Endodermal cell (in vitro differentiated cells): ENCODE measurements at regions not wholly inside any gene's neighbourhood (a gene's known extent, or its start where the extent isn't known, plus 50 kb on each side); places are given as distances from the start of the nearest gene placed in this dataset.
A peak's percentile ranks its signal among the peaks of the same experiment; 100 is the strongest.

Source experiments
- DNase-seq: peaks from one replicate; pipeline ENCODE4 v3.0.0-alpha.2; 2017
- H3K27ac ChIP-seq: 2 replicates; pipeline ENCODE4 v1.5.1; 2013; ENCODE audit warnings: mild to moderate bottlenecking, low read depth, low read length, moderate library complexity
- H3K27me3 ChIP-seq: 2 replicates; pipeline ENCODE4 v1.6.1; 2013; ENCODE audit warnings: mild to moderate bottlenecking, low read length, moderate library complexity; ENCODE audit not compliant: insufficient read depth, control insufficient read depth, poor library complexity, severe bottlenecking
- H3K36me3 ChIP-seq: 2 replicates; pipeline ENCODE4 v1.7.0; 2013; ENCODE audit warnings: mild to moderate bottlenecking, low read length, moderate library complexity; ENCODE audit not compliant: control insufficient read depth, insufficient read depth
- H3K4me1 ChIP-seq: one replicate; pipeline ENCODE4 v1.7.0; 2013; ENCODE audit warnings: low read length; ENCODE audit not compliant: control insufficient read depth, insufficient read depth
- H3K4me3 ChIP-seq: 2 replicates; pipeline ENCODE4 v1.5.1; 2013; ENCODE audit warnings: mild to moderate bottlenecking, low read length, moderate library complexity
- H3K9ac ChIP-seq: 2 replicates; pipeline ENCODE4 v1.6.1; 2013; ENCODE audit warnings: mild to moderate bottlenecking, low read length, moderate library complexity; ENCODE audit not compliant: poor library complexity, severe bottlenecking; ENCODE audit errors: extremely low read depth
- H3K9me3 ChIP-seq: 2 replicates; pipeline ENCODE4 v1.6.1; 2013; ENCODE audit warnings: mild to moderate bottlenecking, low read length, moderate library complexity; ENCODE audit not compliant: control insufficient read depth
- H3K27ac Mint-ChIP-seq: 2 replicates; pipeline ENCODE4 v1.8.0; 2020; ENCODE audit warnings: mixed read lengths
- H3K27me3 Mint-ChIP-seq: 2 replicates; pipeline ENCODE4 v1.8.0; 2021; ENCODE audit warnings: mild to moderate bottlenecking, mixed read lengths; ENCODE audit not compliant: insufficient read depth
- H3K36me3 Mint-ChIP-seq: 2 replicates; pipeline ENCODE4 v1.8.0; 2020; ENCODE audit warnings: low read depth, mixed read lengths
- H3K4me1 Mint-ChIP-seq: 2 replicates; pipeline ENCODE4 v1.8.0; 2020; ENCODE audit warnings: mixed read lengths
- H3K4me3 Mint-ChIP-seq: 2 replicates; pipeline ENCODE4 v1.8.0; 2020; ENCODE audit warnings: mild to moderate bottlenecking, moderate library complexity, mixed read lengths
- H3K9me3 Mint-ChIP-seq: 2 replicates; pipeline ENCODE4 v1.8.0; 2020; ENCODE audit warnings: mild to moderate bottlenecking, mixed read lengths
- CTCF ChIP-seq: fragments of 200-600 bp; sonication (generic); conservative IDR thresholded peaks from 2 replicates; pipeline ENCODE4 v1.5.0; 2021; ENCODE audit warnings: antibody characterized with exemption, mild to moderate bottlenecking
- WGBS, 2 experiments: methylation state at CpG; one replicate each; pipeline versions ENCODE4 v1.1.5 to v1.1.7; 2013; ENCODE audit warnings: missing lambda C conversion rate in 2 of 2, mixed read lengths in 1 of 2; ENCODE audit not compliant: insufficient coverage in 1 of 2, insufficient read length in 1 of 2; 5-methylcytosine and 5-hydroxymethylcytosine counted together

DNA sequence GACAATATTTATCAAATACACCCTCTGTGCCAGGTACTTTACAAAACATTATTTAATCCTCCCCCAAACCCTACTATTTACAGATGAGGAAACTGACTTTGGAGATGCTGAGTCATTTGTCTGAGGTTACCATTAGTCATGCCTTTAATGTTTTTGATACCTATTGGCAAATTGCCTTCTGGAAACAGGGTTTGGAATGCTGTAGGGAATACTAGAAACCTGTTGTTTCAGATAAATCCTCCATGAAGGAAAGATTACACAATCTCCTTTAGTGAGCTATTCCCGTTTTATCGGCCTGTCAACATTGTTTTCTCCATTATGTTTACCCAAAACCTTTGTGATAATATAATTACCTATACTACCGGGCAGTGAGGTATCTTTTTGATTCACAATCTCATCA, 93.6 kb upstream of the ADGRF1 start:
- Histone ChIP-seq H3K4me1 (peaks cover 19% of the 10 kb centered on the region), H3K36me3 (no peaks in the 10 kb centered on the region), H3K9me3 (no peaks in the 10 kb centered on the region), H3K27ac (no peak overlapping the region), H3K27me3 (no peaks in the 10 kb centered on the region), H3K4me3 (peak overlapping the region; percentile 14), H3K9ac (peak overlapping the region; percentile 31)
- no peak for TF ChIP-seq CTCF
- no peak for DNase-seq
- Mint-ChIP-seq H3K36me3 (no peaks in the 10 kb centered on the region), H3K27ac (peak overlapping the region; percentile 11), H3K9me3 (no peaks in the 10 kb centered on the region), H3K4me3 (no peak overlapping the region), H3K27me3 (no peaks in the 10 kb centered on the region), H3K4me1 (peaks cover 74% of the 10 kb centered on the region)
- WGBS, 2 experiments: 73 to 89% methylated on average over 3 of the region's 3 CpGs

- Mint-ChIP-seq H3K27ac (peak overlapping the region; percentile 81), H3K27me3 (no peaks in the 10 kb centered on the region), H3K4me1 (peaks cover 79% of the 10 kb centered on the region), H3K9me3 (no peaks in the 10 kb centered on the region), H3K36me3 (no peaks in the 10 kb centered on the region), H3K4me3 (no peak overlapping the region)
- 22 to 31% methylated on average over 3 to 6 of the region's 6 CpGs for WGBS, 2 experiments
- Histone ChIP-seq H3K9ac (peak overlapping the region; percentile 31), H3K4me1 (peaks cover 17% of the 10 kb centered on the region), H3K36me3 (no peaks in the 10 kb centered on the region), H3K27ac (no peak overlapping the region), H3K4me3 (no peak overlapping the region), H3K9me3 (no peaks in the 10 kb centered on the region), H3K27me3 (no peaks in the 10 kb centered on the region)
- DNase-seq: no peak
- TF ChIP-seq CTCF: no peak
These were observed 92.5 kb upstream of the ADGRF1 start for GRCh38 chr6:47134476-47135189.

DNA sequence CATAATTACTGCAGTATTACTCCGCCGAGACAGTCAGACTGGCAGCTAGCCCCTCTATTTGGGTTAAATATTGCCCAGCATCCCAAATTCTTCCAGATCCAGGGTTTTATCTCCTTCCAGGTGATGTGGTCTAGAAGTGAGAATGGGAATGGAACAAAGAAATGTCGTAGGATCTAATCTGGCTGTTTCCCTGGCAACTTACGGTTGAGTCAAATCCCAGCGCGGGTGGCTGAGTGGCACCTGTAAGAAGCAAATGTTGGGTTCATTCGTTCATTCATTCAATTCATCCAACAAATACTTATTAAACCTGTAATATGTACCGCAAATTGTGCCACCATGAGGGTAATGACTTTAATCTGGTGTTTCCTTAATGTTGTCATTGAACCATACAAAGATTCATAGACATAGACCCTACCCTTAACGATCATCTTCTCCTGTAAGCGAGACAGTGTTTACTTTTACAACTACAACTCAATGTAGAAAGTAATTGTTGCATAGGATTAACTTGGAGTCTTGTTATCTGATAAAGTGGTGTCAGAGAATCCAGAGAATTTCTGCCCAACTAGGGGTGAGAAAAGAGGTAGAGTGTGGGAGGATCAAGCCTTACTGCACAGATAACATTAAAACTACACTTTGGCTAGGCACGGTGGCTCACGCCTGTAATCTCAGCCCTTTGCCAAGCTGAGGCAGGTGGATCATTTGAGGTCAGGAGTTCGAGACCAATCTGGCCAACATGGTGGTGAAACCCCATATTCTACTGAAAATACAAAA, 91.3 kb upstream of the ADGRF1 start:
- no peak overlapping the region for H3K27ac ChIP-seq
- H3K4me1 ChIP-seq: peaks cover 16% of the 10 kb centered on the region
- Mint-ChIP-seq H3K27ac (peak overlapping the region; percentile 27), H3K9me3 (no peaks in the 10 kb centered on the region), H3K36me3 (no peaks in the 10 kb centered on the region), H3K4me3 (no peak overlapping the region), H3K27me3 (no peaks in the 10 kb centered on the region), H3K4me1 (peaks cover 73% of the 10 kb centered on the region)
- no peaks in the 10 kb centered on the region for H3K27me3 ChIP-seq
- WGBS, 2 experiments: 81 to 92% methylated on average over 7 to 13 of the region's 13 CpGs
- no peaks in the 10 kb centered on the region for H3K36me3 ChIP-seq
- no peak for TF ChIP-seq CTCF
- DNase-seq: no peak
- H3K9me3 ChIP-seq: no peaks in the 10 kb centered on the region
- H3K9ac ChIP-seq: peak overlapping the region; percentile 4
- no peak overlapping the region for H3K4me3 ChIP-seq
